T-helper 1 cell (primary cell): ENCODE measurements at regions not wholly inside any gene's neighbourhood (a gene's known extent, or its start where the extent isn't known, plus 50 kb on each side); places are given as distances from the start of the nearest gene placed in this dataset.
"Not testable (repeated sequence)": the region's sequence is repeated elsewhere in the genome, so short reads cannot be mapped to it uniquely, and the experiment has no call there.

ENCODE experiments used
- DNase-seq, 5 donors: peaks; one replicate each; pipeline ENCODE4 v3.0.0-alpha.2; 2012 to 2020

GRCh38 chr5:68066277-68066955, 149.1 kb upstream of the PIK3R1 start:
- DNase-seq = no peak

DNA sequence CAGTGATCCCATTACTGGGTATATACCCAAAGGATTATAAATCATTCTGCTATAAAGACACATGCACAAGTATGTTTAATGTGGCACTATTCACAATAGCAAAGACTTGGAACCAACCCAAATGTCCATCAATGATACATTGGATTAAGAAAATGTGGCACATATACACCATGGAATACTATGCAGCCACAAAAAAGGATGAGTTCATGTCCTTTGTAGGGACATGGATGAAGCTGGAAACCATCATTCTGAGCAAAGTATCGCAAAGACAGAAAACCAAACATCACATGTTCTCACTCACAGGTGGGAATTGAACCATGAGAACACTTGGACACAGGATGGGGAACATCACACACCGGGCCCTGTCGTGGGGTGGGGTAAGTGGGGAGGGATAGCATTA, 150.2 kb upstream of the PIK3R1 start:
- not testable (repeated sequence) for DNase-seq

GRCh38 chr5:68060382-68060781, 155.2 kb upstream of the PIK3R1 start:
- DNase-seq = no peak

DNA sequence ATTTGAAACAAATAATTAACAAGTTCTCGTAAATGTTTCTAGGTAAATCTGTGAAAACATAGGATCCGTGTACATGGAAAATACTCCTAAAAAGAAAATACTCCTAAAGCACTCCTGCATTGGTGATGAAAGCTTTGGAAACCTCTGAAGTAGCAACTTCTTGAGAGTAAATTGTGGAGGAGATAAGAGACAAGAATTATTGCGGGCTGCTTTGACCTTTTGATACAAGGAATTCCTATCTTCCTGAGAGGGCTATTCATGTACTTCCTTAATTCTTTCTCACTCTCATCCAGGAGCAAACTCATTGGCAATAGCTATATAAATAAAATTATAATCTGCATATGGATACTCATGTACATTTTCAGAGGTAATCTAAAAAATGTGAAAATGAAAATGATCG, 158.4 kb upstream of the PIK3R1 start:
- DNase-seq = no peak

- DNase-seq = no peak
Observed at GRCh38 chr5:68055686-68056085, 159.9 kb upstream of the PIK3R1 start.

- DNase-seq = no peak
Observed at GRCh38 chr5:68054638-68055037, 160.9 kb upstream of the PIK3R1 start.

DNA sequence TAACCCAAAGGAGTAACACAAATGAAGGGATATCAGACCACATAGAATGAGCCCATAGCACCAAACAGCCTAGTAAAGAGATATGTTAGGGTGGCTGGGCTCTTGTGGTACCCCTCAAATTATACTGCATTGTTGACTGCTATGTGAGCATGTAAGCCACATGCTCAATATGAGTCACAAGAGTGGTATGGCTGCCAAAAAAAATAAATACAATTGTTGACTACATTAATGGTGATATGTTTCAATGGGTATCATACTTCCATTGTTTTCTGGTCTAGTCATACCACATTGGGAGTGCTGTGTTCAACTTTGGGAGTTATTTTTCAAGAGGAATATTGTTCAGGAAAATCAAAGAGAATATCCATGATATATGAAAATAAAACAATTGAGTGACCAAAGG, 162.4 kb upstream of the PIK3R1 start:
- DNase-seq = no peak

GRCh38 chr5:68049053-68049713, 166.4 kb upstream of the PIK3R1 start:
- no peak for DNase-seq

- no peak for DNase-seq
Observed at GRCh38 chr5:68048516-68048915, 167.0 kb upstream of the PIK3R1 start.

DNA sequence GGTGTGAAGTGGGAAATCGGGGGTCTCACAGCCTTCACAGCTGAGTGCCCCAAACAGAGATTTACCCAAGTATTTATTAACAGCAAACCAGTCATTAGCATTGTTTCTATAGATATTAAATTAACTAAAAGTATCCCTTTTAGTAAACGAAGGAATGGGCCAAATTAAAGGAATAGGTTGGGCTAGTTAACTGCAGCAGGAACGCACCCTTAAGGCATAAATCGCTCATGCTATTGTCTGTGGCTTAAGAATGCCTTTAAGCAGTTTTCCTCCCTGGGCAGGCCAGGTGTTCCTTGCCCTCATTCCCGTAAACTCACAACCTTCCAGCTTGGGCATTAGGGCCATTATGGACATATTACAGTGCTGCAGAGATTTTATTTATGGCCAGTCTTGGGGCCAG, 167.5 kb upstream of the PIK3R1 start:
- DNase-seq = not testable (repeated sequence)

DNA sequence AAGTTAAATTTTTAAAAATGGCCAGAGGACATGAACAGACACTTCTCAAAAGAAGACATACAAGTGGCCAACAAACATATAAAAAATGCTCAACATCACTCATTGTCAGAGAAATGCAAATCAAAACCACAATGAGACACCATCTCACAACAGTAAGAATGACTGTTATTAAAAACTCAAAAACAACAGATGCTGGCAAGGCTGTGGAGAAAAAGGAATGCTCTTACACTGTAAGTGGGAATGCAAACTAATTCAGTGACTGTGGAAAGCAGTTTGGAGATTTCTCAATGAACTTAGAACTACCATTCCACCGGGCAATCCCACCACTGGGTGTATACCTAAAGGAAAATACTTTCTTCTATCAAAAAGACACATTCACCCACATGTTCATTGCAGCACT, 168.5 kb upstream of the PIK3R1 start:
- DNase-seq = no peak

- no peak for DNase-seq
Observed at GRCh38 chr5:68046445-68046844, 169.1 kb upstream of the PIK3R1 start.

GRCh38 chr5:68041293-68041692, 174.3 kb upstream of the PIK3R1 start:
- no peak for DNase-seq

- no peak for DNase-seq
Observed at GRCh38 chr5:68037546-68037945, 178.0 kb upstream of the PIK3R1 start.

DNA sequence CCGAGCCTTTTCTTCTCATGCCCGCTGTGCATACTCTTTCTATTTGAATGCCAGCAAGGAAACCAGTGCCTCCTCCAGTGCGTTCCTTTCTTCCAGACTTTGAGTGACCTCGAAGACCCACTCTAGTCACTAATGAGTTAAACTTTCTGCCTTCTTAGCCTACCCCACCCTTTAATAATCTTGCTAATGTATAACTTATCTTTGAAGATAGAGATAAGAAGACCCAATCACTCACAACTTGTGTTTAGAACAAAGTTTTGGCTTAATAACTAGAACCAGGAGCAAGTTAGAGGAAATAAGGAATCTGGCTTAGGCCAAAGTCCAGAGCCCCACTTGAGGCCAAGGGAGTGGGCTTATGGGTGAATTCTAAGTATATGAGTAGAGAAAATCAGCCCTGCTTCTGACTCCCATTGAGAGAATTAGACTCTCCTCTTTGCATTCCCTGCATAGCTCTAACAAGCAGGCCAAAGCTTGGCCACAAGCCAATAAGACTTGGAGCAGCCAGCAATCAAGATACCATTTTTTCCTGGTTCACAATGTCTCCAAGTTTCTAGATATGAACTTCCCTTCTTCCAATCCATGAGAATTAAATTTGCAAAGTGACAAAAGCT, 181.5 kb upstream of the PIK3R1 start:
- no peak for DNase-seq

DNA sequence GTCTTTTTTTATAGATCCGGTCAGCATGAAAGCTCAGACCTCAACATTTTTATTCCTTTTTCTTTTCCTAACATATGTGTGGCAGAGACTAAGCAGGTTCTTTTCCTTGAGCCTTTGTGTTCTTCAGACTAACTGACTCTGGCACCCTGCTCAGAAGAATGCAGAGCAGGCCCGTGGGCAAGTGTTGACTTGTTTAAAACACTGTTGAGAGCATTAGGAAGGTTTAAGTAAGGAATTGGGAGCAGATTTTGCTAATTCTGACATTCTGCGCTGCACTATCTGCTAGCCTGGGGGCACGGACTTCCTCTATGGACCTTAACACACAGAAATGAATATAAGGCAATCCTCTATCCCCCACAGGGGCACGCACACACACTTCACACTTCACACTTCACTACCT, 182.5 kb upstream of the PIK3R1 start:
- no peak for DNase-seq

DNA sequence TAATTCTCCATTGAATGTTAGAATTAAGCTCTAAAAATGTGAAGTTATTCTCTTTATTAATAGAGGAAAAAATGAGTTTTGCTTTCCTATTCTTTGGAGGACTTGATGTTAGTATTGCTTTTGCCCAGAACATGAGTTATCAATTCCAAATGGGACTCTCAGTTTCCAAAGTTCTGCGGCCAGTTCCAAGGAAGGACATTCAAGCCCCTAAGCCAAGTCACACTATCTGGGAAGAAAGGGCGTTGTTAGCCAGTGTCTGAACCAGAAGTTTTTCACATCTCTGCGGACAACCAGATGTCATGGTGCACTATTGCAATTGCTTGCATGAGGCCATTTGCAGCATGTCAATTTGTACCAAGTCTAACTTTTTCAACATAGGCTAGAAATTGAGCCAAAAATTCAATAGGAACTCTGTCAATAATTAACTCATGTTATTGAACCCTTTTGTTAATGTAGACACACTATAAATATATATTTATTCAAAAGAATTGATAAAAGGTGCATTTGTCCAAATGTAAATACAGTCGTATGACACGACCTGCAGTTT, 183.3 kb upstream of the PIK3R1 start:
- no peak for DNase-seq

DNA sequence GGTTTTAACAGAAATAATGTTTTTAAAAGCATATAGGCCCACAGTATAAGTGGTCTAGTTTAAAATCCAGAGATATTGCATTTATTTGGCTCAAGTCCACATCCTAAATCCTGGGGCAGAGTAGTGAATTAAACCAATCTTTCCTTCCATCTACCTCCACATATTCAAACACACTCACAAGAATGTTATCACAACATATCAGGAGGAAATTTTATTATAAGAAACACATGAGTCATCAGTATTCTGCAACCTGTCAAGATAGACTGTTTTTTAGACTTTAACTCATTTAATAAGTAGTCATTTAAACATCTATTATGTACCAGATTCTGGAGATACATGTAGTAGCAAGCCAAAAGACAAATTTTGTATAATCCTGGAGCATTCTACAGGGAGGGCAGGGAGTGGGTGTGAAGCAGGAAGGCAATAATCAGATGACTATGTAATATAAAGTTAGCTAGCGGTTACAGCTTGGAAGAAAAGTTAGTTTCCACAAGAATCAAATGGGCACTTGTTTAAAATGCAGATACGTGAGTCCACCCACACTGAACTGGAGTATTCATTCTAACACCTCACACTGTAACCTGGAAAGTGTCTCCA, 187.3 kb upstream of the PIK3R1 start:
- no peak for DNase-seq

DNA sequence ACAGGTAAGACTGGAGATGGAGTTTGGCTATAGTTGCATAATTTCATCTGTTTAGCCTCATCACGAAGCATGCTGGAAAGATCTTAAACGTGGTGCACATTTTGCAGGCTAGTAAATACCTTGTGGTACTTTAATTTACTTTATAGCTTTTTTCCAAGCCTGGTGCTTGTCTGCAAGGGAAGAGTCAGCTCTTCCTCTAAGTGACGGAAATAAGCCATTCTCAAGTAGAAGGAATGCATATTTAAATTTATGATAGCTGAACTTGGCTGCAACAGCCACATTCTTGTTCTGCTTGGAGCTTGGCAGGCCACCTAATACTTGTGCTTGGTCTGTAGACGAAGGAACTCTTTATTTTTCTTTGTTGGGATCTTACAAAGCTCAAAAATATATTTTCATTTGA, 188.0 kb upstream of the PIK3R1 start:
- no peak for DNase-seq

GRCh38 chr5:68026092-68026885, 189.3 kb upstream of the PIK3R1 start:
- no peak for DNase-seq

GRCh38 chr5:68024426-68024825, 191.1 kb upstream of the PIK3R1 start:
- DNase-seq = no peak

DNA sequence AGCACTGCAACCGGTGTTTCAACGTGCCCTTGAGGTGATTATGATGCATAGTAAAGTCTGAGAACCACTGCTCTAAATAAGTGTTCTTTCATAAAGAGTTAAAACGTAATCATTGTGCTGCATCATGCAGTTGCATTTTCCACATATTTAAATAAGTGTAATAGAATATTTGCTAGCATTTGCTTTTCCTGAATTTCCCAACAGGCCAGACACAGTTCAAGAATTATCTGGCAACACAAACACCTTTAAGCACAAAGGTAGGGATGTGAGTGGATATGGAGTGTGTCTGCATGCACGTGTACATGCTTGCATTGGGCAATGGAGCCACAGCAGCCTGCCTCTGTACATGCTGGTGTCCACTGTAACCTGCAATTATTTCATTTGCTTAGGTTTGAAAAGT, 193.6 kb upstream of the PIK3R1 start:
- DNase-seq = no peak

DNA sequence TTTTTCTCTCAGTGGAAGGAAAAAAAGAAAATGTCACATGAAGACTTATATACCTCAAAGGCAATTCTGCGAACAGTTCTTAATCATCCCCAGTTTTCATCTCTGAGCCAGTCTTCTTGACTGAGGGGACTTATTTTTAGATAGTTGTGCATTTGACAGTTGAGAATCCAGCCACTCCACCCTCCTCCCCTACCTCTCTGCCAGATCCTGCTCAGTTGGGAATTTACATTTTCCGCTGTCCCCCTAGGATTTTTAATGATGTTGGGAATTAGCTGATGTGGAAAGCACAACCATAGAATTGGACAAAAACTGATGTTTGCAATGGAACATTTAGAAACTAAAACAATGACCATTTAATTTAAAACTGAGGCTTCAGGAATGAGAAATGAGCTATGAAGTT, 194.3 kb upstream of the PIK3R1 start:
- DNase-seq = no peak
